ENCODE measurements at regions not wholly inside any gene's neighbourhood (a gene's known extent, or its start where the extent isn't known, plus 50 kb on each side); places are given as distances from the start of the nearest gene placed in this dataset.

- TF ChIP-seq CTCF (IDR thresholded peaks at IDR 0.05): no peak
- TF ChIP-seq POLR2A (IDR thresholded peaks at IDR 0.05): no peak
- no peak for TF ChIP-seq EP300 (IDR thresholded peaks at IDR 0.05)
- no peak for TF ChIP-seq POLR2AphosphoS5 (IDR thresholded peaks at IDR 0.05)
Observed at GRCh38 chr4:136575146-136575545, 957.1 kb downstream of the PCDH18 start.
